IPS-15b (cell line): ENCODE measurements at regions not wholly inside any gene's neighbourhood (a gene's known extent, or its start where the extent isn't known, plus 50 kb on each side); places are given as distances from the start of the nearest gene placed in this dataset.

ENCODE experiments used
- H3K27me3 ChIP-seq: one replicate; pipeline ENCODE4 v1.6.1; 2013; ENCODE audit warnings: low read length; ENCODE audit not compliant: control insufficient read depth, insufficient read depth
- H3K36me3 ChIP-seq: one replicate; pipeline ENCODE4 v1.6.1; 2013; ENCODE audit warnings: low read length; ENCODE audit not compliant: control insufficient read depth, insufficient read depth
- H3K4me1 ChIP-seq: one replicate; pipeline ENCODE4 v1.6.1; 2013; ENCODE audit warnings: mild to moderate bottlenecking, low read length; ENCODE audit not compliant: control insufficient read depth, insufficient read depth
- H3K4me3 ChIP-seq: one replicate; pipeline ENCODE4 v1.5.1; 2013; ENCODE audit warnings: low read depth, low read length
- H3K9ac ChIP-seq: one replicate; pipeline ENCODE4 v1.6.1; 2013; ENCODE audit warnings: low read depth, mild to moderate bottlenecking, low read length
- H3K9me3 ChIP-seq: one replicate; pipeline ENCODE4 v1.6.1; 2013; ENCODE audit warnings: mild to moderate bottlenecking, low read length; ENCODE audit not compliant: control insufficient read depth, insufficient read depth

- Histone ChIP-seq H3K4me3 (no peak overlapping the region), H3K4me1 (peaks cover 5% of the 10 kb centered on the region), H3K9ac (no peak overlapping the region)
These were observed 55.3 kb upstream of the ADTRP start for GRCh38 chr6:11833626-11834592.

GRCh38 chr6:11831653-11832052, 53.0 kb upstream of the ADTRP start:
- H3K4me3 ChIP-seq, result no peak overlapping the region
- no peaks in the 10 kb centered on the region for H3K27me3 ChIP-seq
- H3K4me1 ChIP-seq, result peaks cover 5% of the 10 kb centered on the region
- no peak overlapping the region for H3K9ac ChIP-seq
- no peaks in the 10 kb centered on the region for H3K36me3 ChIP-seq
- no peaks in the 10 kb centered on the region for H3K9me3 ChIP-seq

More at GRCh38 chr6:11833626-11834592, 55.3 kb upstream of the ADTRP start:
- Histone ChIP-seq H3K36me3 (no peaks in the 10 kb centered on the region), H3K27me3 (no peaks in the 10 kb centered on the region), H3K9me3 (no peaks in the 10 kb centered on the region)

DNA sequence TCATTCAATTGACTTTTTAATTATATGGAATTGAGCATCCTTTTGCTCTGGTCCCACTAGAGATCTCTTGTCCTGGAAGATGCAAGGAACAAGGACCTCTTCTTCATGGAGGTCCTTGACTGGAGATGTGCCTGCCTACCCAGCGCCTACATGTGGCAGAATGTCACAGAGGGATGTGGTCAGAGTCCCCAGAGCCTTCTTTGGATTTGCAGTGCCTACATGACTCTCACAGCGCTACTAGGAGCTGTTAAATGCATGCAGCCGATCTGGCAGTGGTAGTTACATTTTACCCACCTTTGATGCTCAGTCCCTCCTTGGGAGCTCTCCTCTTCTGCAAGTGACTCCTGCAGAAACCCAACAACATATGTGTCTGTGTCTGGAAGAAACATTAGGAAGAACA, 51.9 kb upstream of the ADTRP start:
- no peak overlapping the region for H3K4me3 ChIP-seq
- no peaks in the 10 kb centered on the region for H3K36me3 ChIP-seq
- H3K4me1 ChIP-seq, result peaks cover 5% of the 10 kb centered on the region
- no peaks in the 10 kb centered on the region for H3K27me3 ChIP-seq
- H3K9ac ChIP-seq, result no peak overlapping the region
- H3K9me3 ChIP-seq, result no peaks in the 10 kb centered on the region

GRCh38 chr6:11830105-11830504, 51.5 kb upstream of the ADTRP start:
- no peak overlapping the region for H3K4me3 ChIP-seq
- H3K27me3 ChIP-seq, result no peaks in the 10 kb centered on the region
- H3K4me1 ChIP-seq, result peaks cover 5% of the 10 kb centered on the region
- no peaks in the 10 kb centered on the region for H3K9me3 ChIP-seq
- no peak overlapping the region for H3K9ac ChIP-seq
- H3K36me3 ChIP-seq, result no peaks in the 10 kb centered on the region

- H3K9me3 ChIP-seq, result no peaks in the 10 kb centered on the region
- H3K36me3 ChIP-seq, result no peaks in the 10 kb centered on the region
- H3K4me1 ChIP-seq, result peaks cover 2% of the 10 kb centered on the region
- no peak overlapping the region for H3K4me3 ChIP-seq
- no peak overlapping the region for H3K9ac ChIP-seq
- no peaks in the 10 kb centered on the region for H3K27me3 ChIP-seq
These were observed 49.8 kb upstream of the ADTRP start for GRCh38 chr6:11828262-11828870.
